ENCODE measurements at regions not wholly inside any gene's neighbourhood (a gene's known extent, or its start where the extent isn't known, plus 50 kb on each side); places are given as distances from the start of the nearest gene placed in this dataset.

DNA sequence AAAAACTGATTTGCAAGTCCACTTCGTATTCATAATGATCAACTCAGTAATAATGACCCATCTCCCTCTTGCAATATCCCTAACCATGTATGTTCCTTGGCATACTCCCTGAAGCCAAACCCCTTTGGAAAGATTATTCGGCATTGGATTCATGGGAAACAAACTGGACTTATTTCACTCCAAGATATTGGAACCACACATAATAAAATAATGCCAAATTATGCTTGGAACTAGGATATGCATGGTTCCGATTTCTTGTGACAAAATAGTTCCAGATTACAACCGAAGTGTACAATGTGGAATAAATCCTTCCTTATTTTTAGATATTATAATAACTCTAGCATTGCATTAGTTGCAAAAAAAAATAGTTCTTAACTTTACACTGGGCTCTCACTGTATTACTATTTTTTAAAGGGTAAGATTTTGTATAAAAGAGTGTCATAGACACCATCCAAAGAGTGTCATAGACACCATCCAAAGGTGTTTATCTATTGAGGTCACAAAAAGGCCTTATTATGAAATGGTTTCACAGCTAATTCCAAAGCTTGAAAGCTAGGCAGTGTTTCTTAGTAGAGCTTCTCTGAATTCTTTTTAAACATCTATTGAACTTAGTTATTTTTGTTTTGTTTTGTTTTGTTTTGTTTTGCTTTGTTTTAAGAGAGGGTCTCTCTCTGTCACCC lies 410.9 kb upstream of the JARID2 start:
- no peaks in the 10 kb centered on the region for H3K4me1 ChIP-seq
- 84 to 88% methylated on average over 4 of the region's 4 CpGs for WGBS, 2 donors
- H3K27me3 ChIP-seq: no peaks in the 10 kb centered on the region
- H3K9me3 ChIP-seq: no peaks in the 10 kb centered on the region
- no peak overlapping the region for H3K27ac ChIP-seq
- no peak for TF ChIP-seq POLR2A (IDR thresholded peaks at IDR 0.05)
- no peak for TF ChIP-seq EP300 (IDR thresholded peaks at IDR 0.05)
- no peak for TF ChIP-seq POLR2AphosphoS5 (IDR thresholded peaks at IDR 0.05)
- TF ChIP-seq, protein P1, sequence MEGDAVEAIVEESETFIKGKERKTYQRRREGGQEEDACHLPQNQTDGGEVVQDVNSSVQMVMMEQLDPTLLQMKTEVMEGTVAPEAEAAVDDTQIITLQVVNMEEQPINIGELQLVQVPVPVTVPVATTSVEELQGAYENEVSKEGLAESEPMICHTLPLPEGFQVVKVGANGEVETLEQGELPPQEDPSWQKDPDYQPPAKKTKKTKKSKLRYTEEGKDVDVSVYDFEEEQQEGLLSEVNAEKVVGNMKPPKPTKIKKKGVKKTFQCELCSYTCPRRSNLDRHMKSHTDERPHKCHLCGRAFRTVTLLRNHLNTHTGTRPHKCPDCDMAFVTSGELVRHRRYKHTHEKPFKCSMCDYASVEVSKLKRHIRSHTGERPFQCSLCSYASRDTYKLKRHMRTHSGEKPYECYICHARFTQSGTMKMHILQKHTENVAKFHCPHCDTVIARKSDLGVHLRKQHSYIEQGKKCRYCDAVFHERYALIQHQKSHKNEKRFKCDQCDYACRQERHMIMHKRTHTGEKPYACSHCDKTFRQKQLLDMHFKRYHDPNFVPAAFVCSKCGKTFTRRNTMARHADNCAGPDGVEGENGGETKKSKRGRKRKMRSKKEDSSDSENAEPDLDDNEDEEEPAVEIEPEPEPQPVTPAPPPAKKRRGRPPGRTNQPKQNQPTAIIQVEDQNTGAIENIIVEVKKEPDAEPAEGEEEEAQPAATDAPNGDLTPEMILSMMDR (IDR thresholded peaks at IDR 0.05): no peak
- H3K36me3 ChIP-seq: no peaks in the 10 kb centered on the region
- no peak for DNase-seq
- H3K4me3 ChIP-seq: no peak overlapping the region
- ATAC-seq (ENCODE audit: low FRiP score in 2 of 2): no peak

DNA sequence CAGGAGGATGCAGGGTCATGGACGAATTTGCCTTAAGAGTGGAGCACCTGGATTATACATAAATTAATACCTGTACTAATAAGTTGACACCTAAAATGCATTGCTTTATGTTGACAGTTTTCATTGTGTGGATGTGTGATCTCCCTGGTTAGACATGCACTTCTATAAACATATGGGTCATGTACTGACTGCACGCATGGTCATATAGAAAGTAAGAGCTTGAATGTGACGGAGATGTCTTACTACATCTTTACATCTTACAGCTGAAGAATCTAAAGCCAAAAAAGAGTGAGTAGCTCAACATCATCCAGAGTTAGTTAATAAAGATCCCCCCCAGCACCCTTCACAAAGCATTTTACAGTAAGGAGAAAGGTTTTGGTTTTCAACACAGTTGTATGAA lies 408.4 kb upstream of the JARID2 start:
- no peak for TF ChIP-seq EP300 (IDR thresholded peaks at IDR 0.05)
- TF ChIP-seq POLR2A (IDR thresholded peaks at IDR 0.05): no peak
- TF ChIP-seq, protein P1 (IDR thresholded peaks at IDR 0.05): no peak
- no peak for TF ChIP-seq POLR2AphosphoS5 (IDR thresholded peaks at IDR 0.05)
- Histone ChIP-seq H3K4me1 (no peaks in the 10 kb centered on the region), H3K27ac (no peak overlapping the region), H3K36me3 (no peaks in the 10 kb centered on the region), H3K27me3 (no peaks in the 10 kb centered on the region), H3K9me3 (no peaks in the 10 kb centered on the region), H3K4me3 (no peak overlapping the region)
- ATAC-seq (ENCODE audit: low FRiP score in 2 of 2) (no peak), DNase-seq (no peak)
- 88 to 89% methylated on average over 3 of the region's 3 CpGs for WGBS, 2 donors

DNA sequence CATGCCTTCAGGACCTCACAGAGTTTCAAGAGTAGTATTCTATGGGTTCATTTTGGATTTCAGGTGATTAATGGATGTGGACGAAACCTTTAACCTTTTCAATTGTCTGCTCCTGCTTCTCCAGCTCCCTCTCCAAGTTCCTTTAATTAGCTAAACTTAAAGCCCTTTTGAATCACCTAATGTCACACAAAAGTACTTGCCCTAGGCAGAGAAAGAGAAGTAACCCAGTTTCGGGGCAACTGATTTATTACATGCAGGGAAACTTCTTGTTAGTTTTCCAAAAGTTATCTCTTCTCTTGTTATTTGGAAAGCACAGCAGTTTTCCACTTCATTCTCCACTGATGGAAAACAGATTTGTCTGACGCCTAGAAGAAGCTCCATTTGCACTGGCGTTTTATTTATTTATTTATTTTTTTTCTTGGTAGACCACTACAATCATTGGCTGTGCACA lies 407.7 kb upstream of the JARID2 start:
- WGBS, 2 donors: 68 to 73% methylated on average over 4 of the region's 4 CpGs
- ATAC-seq (ENCODE audit: low FRiP score in 2 of 2) (no peak), DNase-seq (no peak)
- Histone ChIP-seq H3K27me3 (no peaks in the 10 kb centered on the region), H3K4me1 (peaks cover 0 to 3% (median 0%) of the 10 kb centered on the region in 4 donors), H3K4me3 (no peak overlapping the region), H3K9me3 (no peaks in the 10 kb centered on the region), H3K36me3 (no peaks in the 10 kb centered on the region), H3K27ac (no peak overlapping the region)
- no peak for TF ChIP-seq POLR2A (IDR thresholded peaks at IDR 0.05)
- TF ChIP-seq, protein P1 (IDR thresholded peaks at IDR 0.05): no peak
- TF ChIP-seq POLR2AphosphoS5 (IDR thresholded peaks at IDR 0.05): no peak
- no peak for TF ChIP-seq EP300 (IDR thresholded peaks at IDR 0.05)

DNA sequence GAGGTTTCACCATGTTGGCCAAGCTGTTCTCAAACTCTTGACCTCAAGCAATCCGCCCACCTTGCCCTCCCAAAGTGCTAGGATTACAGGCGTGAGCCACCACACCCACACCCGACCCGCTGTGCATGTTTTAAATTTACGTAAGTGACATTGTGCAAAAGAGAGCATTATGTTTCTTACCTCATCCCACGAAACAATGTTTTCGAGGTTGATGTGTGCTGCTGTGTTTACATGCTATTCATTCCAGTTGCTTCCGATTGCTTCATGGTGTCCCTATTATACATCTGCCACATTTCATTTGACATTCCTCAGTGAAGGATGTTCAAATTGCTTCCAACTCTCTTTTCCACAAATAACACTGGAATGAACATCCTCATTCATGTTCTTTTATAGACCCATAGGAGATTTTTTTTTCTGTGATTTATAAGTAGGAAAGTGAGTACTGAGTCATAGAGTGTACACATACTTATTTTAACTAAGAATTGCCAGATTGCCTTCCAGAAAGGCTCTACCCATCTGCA lies 403.9 kb upstream of the JARID2 start:
- ATAC-seq (ENCODE audit: low FRiP score in 2 of 2) (peak; percentile 63 to 87), DNase-seq (peak in 1 of 2 donors; percentile 40)
- TF ChIP-seq POLR2AphosphoS5 (IDR thresholded peaks at IDR 0.05) (peak; percentile 71 to 90), POLR2A (IDR thresholded peaks at IDR 0.05) (no peak), EP300 (IDR thresholded peaks at IDR 0.05) (peak; percentile 9 to 90 (median 72))
- WGBS, 2 donors: 61 to 81% methylated on average over 8 of the region's 8 CpGs
- Histone ChIP-seq H3K27me3 (no peaks in the 10 kb centered on the region), H3K9me3 (no peaks in the 10 kb centered on the region), H3K27ac (no peak overlapping the region), H3K4me1 (peaks cover 0 to 3% (median 0%) of the 10 kb centered on the region in 4 donors), H3K4me3 (no peak overlapping the region), H3K36me3 (no peaks in the 10 kb centered on the region)

DNA sequence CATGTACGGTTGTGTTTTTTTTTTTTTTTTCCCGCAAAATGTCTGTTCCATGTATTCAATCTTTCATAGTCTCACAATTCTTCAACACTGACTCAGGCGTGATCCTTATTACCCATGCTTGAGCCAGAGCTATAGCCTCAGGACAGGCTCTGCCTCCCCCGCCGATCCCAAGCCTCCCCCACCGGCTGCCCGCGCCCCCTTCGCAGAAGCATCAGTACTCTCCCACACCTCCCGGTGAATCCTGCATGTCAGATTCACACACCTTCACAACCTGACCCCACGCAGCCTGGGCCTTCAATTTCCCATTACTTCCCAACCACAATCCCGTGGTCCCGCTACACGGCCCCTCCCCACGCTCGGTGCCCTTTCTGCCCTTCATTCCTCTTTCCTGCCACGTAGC lies 401.5 kb upstream of the JARID2 start:
- DNase-seq (peak in 1 of 2 donors; percentile 55), ATAC-seq (ENCODE audit: low FRiP score in 2 of 2) (no peak)
- Histone ChIP-seq H3K27me3 (no peaks in the 10 kb centered on the region), H3K4me3 (no peak overlapping the region), H3K4me1 (peaks cover 0 to 3% (median 0%) of the 10 kb centered on the region in 4 donors), H3K9me3 (no peaks in the 10 kb centered on the region), H3K36me3 (no peaks in the 10 kb centered on the region), H3K27ac (no peak overlapping the region)
- TF ChIP-seq EP300 (IDR thresholded peaks at IDR 0.05) (no peak), POLR2AphosphoS5 (IDR thresholded peaks at IDR 0.05) (no peak), POLR2A (IDR thresholded peaks at IDR 0.05) (no peak)
- TF ChIP-seq, protein P1 (IDR thresholded peaks at IDR 0.05): no peak
- 94 to 95% methylated on average over 16 to 17 of the region's 17 CpGs for WGBS, 2 donors

All from upper lobe of left lung (tissue), 6 donors.